HEK293 (cell line): ENCODE measurements at regions not wholly inside any gene's neighbourhood (a gene's known extent, or its start where the extent isn't known, plus 50 kb on each side); places are given as distances from the start of the nearest gene placed in this dataset.

Experiments used
- BCL11A ChIP-seq: fragments of 450-650 bp; formaldehyde crosslinking; IDR thresholded peaks from 2 replicates; pipeline ENCODE4 v1.5.1; 2016; ENCODE audit warnings: low read depth, missing biosample characterization, missing genetic modification characterization
- FEZF1 ChIP-seq: fragments of 450-650 bp; formaldehyde crosslinking; IDR thresholded peaks from 2 replicates; pipeline ENCODE4 v1.5.1; 2016; ENCODE audit warnings: missing biosample characterization, missing genetic modification characterization
- GLI2 ChIP-seq: fragments of 450-650 bp; formaldehyde crosslinking; IDR thresholded peaks from 2 replicates; pipeline ENCODE4; 2017; ENCODE audit warnings: missing biosample characterization, missing genetic modification characterization, low read depth, borderline replicate concordance
- SCRT1 ChIP-seq: fragments of 450-650 bp; formaldehyde crosslinking; IDR thresholded peaks from 2 replicates; pipeline ENCODE4 v1.5.1; 2016; ENCODE audit warnings: missing biosample characterization, missing genetic modification characterization, borderline replicate concordance
- YY1 ChIP-seq: fragments of 450-650 bp; formaldehyde crosslinking; IDR thresholded peaks from 2 replicates; pipeline ENCODE4 v1.5.1; 2018; ENCODE audit warnings: missing biosample characterization, missing genetic modification characterization
- ZBTB1 ChIP-seq: fragments of 450-650 bp; formaldehyde crosslinking; IDR thresholded peaks from 2 replicates; pipeline ENCODE4 v1.5.1; 2016; ENCODE audit warnings: missing biosample characterization, missing genetic modification characterization
- ZBTB7A ChIP-seq: fragments of 450-650 bp; formaldehyde crosslinking; IDR thresholded peaks from 2 replicates; pipeline ENCODE4 v1.5.1; 2016; ENCODE audit warnings: low read depth, missing biosample characterization, missing genetic modification characterization
- ZBTB8A ChIP-seq: fragments of 450-650 bp; formaldehyde crosslinking; IDR thresholded peaks from 2 replicates; pipeline ENCODE4 v1.5.1; 2016; ENCODE audit warnings: missing biosample characterization, missing genetic modification characterization
- ZEB2 ChIP-seq: fragments of 450-650 bp; formaldehyde crosslinking; IDR thresholded peaks from 2 replicates; pipeline ENCODE4 v1.5.1; 2016; ENCODE audit warnings: missing biosample characterization, missing genetic modification characterization
- ZFP69B ChIP-seq: fragments of 450-650 bp; formaldehyde crosslinking; IDR thresholded peaks from 2 replicates; pipeline ENCODE4 v1.5.1; 2016; ENCODE audit warnings: missing biosample characterization, missing genetic modification characterization
- ZNF155 ChIP-seq: fragments of 450-650 bp; formaldehyde crosslinking; IDR thresholded peaks from 2 replicates; pipeline ENCODE4 v1.5.1; 2016; ENCODE audit warnings: missing biosample characterization, missing genetic modification characterization
- ZNF23 ChIP-seq: fragments of 450-650 bp; formaldehyde crosslinking; IDR thresholded peaks from 2 replicates; pipeline ENCODE4 v1.5.1; 2016; ENCODE audit warnings: missing biosample characterization, missing genetic modification characterization, borderline replicate concordance
- ZNF274 ChIP-seq, 2 experiments: fragments of 200-500 bp in 1 of 2; fragments of 450-650 bp in 1 of 2; sonication (Bioruptor generic) in 1 of 2; formaldehyde crosslinking in 1 of 2; IDR thresholded peaks; 2 replicates each; pipeline versions ENCODE4 v1.5.1 to v1.6.1; 2014 to 2016; ENCODE audit warnings: borderline replicate concordance in 1 of 2, inconsistent platforms in 1 of 2, low read length in 1 of 2, missing biosample characterization in 1 of 2, missing genetic modification characterization in 1 of 2
- ZNF335 ChIP-seq: fragments of 450-650 bp; formaldehyde crosslinking; conservative IDR thresholded peaks from 2 replicates; pipeline ENCODE4 v1.5.1; 2016; ENCODE audit warnings: missing biosample characterization, missing genetic modification characterization
- ZNF473 ChIP-seq: fragments of 450-650 bp; formaldehyde crosslinking; IDR thresholded peaks from 2 replicates; pipeline ENCODE4 v1.5.1; 2017; ENCODE audit warnings: missing biosample characterization, missing genetic modification characterization
- ZNF501 ChIP-seq: fragments of 450-650 bp; formaldehyde crosslinking; IDR thresholded peaks from 2 replicates; pipeline ENCODE4 v1.5.1; 2016; ENCODE audit warnings: missing biosample characterization, missing genetic modification characterization
- ZNF561 ChIP-seq: fragments of 450-650 bp; IDR thresholded peaks from 2 replicates; pipeline ENCODE4 v1.5.1; 2018; ENCODE audit warnings: missing biosample characterization, missing genetic modification characterization, borderline replicate concordance
- ZNF571 ChIP-seq: fragments of 450-650 bp; formaldehyde crosslinking; IDR thresholded peaks from 2 replicates; pipeline ENCODE4 v1.5.0; 2017; ENCODE audit warnings: missing biosample characterization, missing genetic modification characterization
- ZNF596 ChIP-seq: fragments of 450-650 bp; IDR thresholded peaks from 2 replicates; pipeline ENCODE4 v1.5.0; 2018; ENCODE audit warnings: missing biosample characterization, mild to moderate bottlenecking, missing genetic modification characterization, moderate library complexity
- ZNF623 ChIP-seq: fragments of 450-650 bp; formaldehyde crosslinking; IDR thresholded peaks from 2 replicates; pipeline ENCODE4 v1.5.1; 2016; ENCODE audit warnings: missing biosample characterization, missing genetic modification characterization
- ZNF670 ChIP-seq: fragments of 450-650 bp; formaldehyde crosslinking; IDR thresholded peaks from 2 replicates; pipeline ENCODE4 v1.5.1; 2016; ENCODE audit warnings: missing biosample characterization, missing genetic modification characterization, low read depth
- ZNF776 ChIP-seq: fragments of 450-650 bp; formaldehyde crosslinking; IDR thresholded peaks from 2 replicates; pipeline ENCODE4 v1.5.0; 2017; ENCODE audit warnings: missing biosample characterization, missing genetic modification characterization, borderline replicate concordance
- ZSCAN30 ChIP-seq: fragments of 450-650 bp; IDR thresholded peaks from 2 replicates; pipeline ENCODE4 v1.5.1; 2018; ENCODE audit warnings: missing biosample characterization, mild to moderate bottlenecking, missing genetic modification characterization, moderate library complexity
- TF ChIP-seq, protein P1 (sequence below): fragments of 450-650 bp; formaldehyde crosslinking; IDR thresholded peaks from 2 replicates; pipeline ENCODE4 v1.5.1; 2017; ENCODE audit warnings: missing biosample characterization, missing genetic modification characterization
- TF ChIP-seq, protein P2 (sequence below): fragments of 450-650 bp; formaldehyde crosslinking; IDR thresholded peaks from 2 replicates; pipeline ENCODE4 v1.5.1; 2017; ENCODE audit warnings: missing biosample characterization, missing genetic modification characterization
- TF ChIP-seq, protein P3 (sequence below): fragments of 450-650 bp; formaldehyde crosslinking; IDR thresholded peaks from 2 replicates; pipeline ENCODE4 v1.5.1; 2016; ENCODE audit warnings: missing biosample characterization, missing genetic modification characterization
- TF ChIP-seq, protein P4 (sequence below): fragments of 450-650 bp; formaldehyde crosslinking; IDR thresholded peaks from 2 replicates; pipeline ENCODE4 v1.5.1; 2016; ENCODE audit warnings: missing biosample characterization, missing genetic modification characterization
- TF ChIP-seq, protein P5 (sequence below): fragments of 450-650 bp; formaldehyde crosslinking; IDR thresholded peaks from 2 replicates; pipeline ENCODE4 v1.5.1; 2016; ENCODE audit warnings: missing biosample characterization, missing genetic modification characterization
- TF ChIP-seq, protein P6 (sequence below): fragments of 450-650 bp; formaldehyde crosslinking; IDR thresholded peaks from 2 replicates; pipeline ENCODE4 v1.5.1; 2016; ENCODE audit warnings: missing biosample characterization, missing genetic modification characterization, borderline replicate concordance

DNA sequence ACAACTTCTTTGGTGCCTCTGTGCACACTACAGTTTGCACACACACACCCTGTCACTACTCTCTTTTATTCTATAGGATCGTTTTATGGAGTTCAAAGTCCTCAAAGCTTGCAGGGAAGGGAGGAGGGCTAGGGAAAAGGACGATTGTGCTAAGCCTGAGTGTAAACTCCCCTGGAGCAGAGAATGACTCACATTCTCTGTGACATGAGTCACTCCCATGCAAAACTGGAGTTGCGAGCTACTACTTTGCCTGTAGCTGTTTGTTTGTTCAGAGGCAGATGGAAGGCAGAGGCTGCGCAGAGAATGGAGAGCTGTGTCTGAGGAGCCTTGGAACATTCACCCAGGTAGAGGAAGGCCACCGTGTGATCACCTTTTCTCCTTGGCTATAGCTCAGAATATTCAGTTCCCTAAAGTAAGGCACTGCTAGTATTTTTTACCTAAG is 80.5 kb upstream of the MBNL2 start (continued):
- TF ChIP-seq, protein P1, sequence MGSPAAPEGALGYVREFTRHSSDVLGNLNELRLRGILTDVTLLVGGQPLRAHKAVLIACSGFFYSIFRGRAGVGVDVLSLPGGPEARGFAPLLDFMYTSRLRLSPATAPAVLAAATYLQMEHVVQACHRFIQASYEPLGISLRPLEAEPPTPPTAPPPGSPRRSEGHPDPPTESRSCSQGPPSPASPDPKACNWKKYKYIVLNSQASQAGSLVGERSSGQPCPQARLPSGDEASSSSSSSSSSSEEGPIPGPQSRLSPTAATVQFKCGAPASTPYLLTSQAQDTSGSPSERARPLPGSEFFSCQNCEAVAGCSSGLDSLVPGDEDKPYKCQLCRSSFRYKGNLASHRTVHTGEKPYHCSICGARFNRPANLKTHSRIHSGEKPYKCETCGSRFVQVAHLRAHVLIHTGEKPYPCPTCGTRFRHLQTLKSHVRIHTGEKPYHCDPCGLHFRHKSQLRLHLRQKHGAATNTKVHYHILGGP (tag by site-specific recombination): no peak
- no peak for TF ChIP-seq FEZF1
- no peak for TF ChIP-seq ZBTB7A (tag by site-specific recombination)
- TF ChIP-seq ZNF623 (tag by site-specific recombination): no peak
- TF ChIP-seq ZBTB8A (tag by site-specific recombination): no peak
- TF ChIP-seq ZEB2 (tag by site-specific recombination): peak; percentile 80
- TF ChIP-seq ZSCAN30 (tag by site-specific recombination): no peak
- TF ChIP-seq ZNF274 (IDR thresholded peaks at IDR 0.05; ENCODE audit: low read length): no peak
- no peak for TF ChIP-seq ZNF274 (tag by site-specific recombination; IDR thresholded peaks at IDR 0.05; ENCODE audit: borderline replicate concordance)
- TF ChIP-seq SCRT1 (tag by site-specific recombination): no peak
- no peak for TF ChIP-seq ZNF561 (tag by site-specific recombination)
- TF ChIP-seq, protein P2, sequence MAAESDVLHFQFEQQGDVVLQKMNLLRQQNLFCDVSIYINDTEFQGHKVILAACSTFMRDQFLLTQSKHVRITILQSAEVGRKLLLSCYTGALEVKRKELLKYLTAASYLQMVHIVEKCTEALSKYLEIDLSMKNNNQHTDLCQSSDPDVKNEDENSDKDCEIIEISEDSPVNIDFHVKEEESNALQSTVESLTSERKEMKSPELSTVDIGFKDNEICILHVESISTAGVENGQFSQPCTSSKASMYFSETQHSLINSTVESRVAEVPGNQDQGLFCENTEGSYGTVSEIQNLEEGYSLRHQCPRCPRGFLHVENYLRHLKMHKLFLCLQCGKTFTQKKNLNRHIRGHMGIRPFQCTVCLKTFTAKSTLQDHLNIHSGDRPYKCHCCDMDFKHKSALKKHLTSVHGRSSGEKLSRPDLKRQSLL (tag by site-specific recombination): no peak
- TF ChIP-seq ZNF571 (tag by site-specific recombination): no peak
- TF ChIP-seq, protein P3, sequence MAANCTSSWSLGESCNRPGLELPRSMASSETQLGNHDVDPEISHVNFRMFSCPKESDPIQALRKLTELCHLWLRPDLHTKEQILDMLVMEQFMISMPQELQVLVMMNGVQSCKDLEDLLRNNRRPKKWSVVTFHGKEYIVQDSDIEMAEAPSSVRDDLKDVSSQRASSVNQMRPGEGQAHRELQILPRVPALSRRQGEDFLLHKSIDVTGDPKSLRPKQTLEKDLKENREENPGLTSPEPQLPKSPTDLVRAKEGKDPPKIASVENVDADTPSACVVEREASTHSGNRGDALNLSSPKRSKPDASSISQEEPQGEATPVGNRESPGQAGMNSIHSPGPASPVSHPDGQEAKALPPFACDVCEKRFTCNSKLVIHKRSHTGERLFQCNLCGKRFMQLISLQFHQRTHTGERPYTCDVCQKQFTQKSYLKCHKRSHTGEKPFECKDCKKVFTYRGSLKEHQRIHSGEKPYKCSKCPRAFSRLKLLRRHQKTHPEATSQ (tag by site-specific recombination): no peak
- TF ChIP-seq ZNF155 (tag by site-specific recombination): no peak
- TF ChIP-seq ZNF776: no peak
- TF ChIP-seq ZNF335 (tag by site-specific recombination): peak; percentile 62
- TF ChIP-seq, protein P4, sequence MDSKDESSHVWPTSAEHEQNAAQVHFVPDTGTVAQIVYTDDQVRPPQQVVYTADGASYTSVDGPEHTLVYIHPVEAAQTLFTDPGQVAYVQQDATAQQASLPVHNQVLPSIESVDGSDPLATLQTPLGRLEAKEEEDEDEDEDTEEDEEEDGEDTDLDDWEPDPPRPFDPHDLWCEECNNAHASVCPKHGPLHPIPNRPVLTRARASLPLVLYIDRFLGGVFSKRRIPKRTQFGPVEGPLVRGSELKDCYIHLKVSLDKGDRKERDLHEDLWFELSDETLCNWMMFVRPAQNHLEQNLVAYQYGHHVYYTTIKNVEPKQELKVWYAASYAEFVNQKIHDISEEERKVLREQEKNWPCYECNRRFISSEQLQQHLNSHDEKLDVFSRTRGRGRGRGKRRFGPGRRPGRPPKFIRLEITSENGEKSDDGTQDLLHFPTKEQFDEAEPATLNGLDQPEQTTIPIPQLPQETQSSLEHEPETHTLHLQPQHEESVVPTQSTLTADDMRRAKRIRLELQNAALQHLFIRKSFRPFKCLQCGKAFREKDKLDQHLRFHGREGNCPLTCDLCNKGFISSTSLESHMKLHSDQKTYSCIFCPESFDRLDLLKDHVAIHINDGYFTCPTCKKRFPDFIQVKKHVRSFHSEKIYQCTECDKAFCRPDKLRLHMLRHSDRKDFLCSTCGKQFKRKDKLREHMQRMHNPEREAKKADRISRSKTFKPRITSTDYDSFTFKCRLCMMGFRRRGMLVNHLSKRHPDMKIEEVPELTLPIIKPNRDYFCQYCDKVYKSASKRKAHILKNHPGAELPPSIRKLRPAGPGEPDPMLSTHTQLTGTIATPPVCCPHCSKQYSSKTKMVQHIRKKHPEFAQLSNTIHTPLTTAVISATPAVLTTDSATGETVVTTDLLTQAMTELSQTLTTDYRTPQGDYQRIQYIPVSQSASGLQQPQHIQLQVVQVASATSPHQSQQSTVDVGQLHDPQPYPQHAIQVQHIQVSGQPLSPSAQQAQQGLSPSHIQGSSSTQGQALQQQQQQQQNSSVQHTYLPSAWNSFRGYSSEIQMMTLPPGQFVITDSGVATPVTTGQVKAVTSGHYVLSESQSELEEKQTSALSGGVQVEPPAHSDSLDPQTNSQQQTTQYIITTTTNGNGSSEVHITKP (tag by site-specific recombination): peak; percentile 15; the same call in 1 of the 2 replicates
- TF ChIP-seq YY1 (tag by site-specific recombination): no peak
- TF ChIP-seq, protein P5, sequence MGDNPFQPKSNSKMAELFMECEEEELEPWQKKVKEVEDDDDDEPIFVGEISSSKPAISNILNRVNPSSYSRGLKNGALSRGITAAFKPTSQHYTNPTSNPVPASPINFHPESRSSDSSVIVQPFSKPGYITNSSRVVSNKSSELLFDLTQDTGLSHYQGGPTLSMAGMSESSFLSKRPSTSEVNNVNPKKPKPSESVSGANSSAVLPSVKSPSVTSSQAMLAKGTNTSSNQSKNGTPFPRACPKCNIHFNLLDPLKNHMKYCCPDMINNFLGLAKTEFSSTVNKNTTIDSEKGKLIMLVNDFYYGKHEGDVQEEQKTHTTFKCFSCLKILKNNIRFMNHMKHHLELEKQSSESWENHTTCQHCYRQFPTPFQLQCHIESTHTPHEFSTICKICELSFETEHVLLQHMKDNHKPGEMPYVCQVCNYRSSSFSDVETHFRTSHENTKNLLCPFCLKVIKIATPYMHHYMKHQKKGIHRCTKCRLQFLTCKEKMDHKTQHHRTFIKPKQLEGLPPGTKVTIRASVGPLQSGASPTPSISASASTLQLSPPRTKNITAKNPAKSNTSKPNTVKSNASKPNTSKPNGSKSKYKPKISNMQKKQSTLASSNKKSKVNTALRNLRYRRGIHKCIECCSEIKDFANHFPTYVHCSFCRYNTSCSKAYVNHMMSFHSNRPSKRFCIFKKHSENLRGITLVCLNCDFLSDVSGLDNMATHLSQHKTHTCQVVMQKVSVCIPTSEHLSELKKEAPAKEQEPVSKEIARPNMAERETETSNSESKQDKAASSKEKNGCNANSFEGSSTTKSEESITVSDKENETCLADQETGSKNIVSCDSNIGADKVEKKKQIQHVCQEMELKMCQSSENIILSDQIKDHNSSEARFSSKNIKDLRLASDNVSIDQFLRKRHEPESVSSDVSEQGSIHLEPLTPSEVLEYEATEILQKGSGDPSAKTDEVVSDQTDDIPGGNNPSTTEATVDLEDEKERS (tag by site-specific recombination): no peak
- TF ChIP-seq ZNF501: peak; percentile 58; the same call in 1 of the 2 replicates
- TF ChIP-seq GLI2 (tag by site-specific recombination): no peak
- no peak for TF ChIP-seq ZNF596 (tag by site-specific recombination)
- no peak for TF ChIP-seq ZNF23 (tag by site-specific recombination)
- TF ChIP-seq ZNF473 (tag by site-specific recombination): no peak
- no peak for TF ChIP-seq ZNF670 (tag by site-specific recombination)
- no peak for TF ChIP-seq BCL11A (tag by site-specific recombination)
- TF ChIP-seq, protein P6, sequence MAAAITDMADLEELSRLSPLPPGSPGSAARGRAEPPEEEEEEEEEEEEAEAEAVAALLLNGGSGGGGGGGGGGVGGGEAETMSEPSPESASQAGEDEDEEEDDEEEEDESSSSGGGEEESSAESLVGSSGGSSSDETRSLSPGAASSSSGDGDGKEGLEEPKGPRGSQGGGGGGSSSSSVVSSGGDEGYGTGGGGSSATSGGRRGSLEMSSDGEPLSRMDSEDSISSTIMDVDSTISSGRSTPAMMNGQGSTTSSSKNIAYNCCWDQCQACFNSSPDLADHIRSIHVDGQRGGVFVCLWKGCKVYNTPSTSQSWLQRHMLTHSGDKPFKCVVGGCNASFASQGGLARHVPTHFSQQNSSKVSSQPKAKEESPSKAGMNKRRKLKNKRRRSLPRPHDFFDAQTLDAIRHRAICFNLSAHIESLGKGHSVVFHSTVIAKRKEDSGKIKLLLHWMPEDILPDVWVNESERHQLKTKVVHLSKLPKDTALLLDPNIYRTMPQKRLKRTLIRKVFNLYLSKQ: no peak
- TF ChIP-seq ZFP69B (tag by site-specific recombination): no peak
- no peak for TF ChIP-seq ZBTB1 (tag by site-specific recombination)
